Mesenchymal stem cell (in vitro differentiated cells and primary cell): ENCODE measurements at regions not wholly inside any gene's neighbourhood (a gene's known extent, or its start where the extent isn't known, plus 50 kb on each side); places are given as distances from the start of the nearest gene placed in this dataset.

Source experiments
- DNase-seq: peaks from one replicate; pipeline ENCODE4 v3.0.0-alpha.2; 2013
- H2AFZ ChIP-seq: one replicate; pipeline ENCODE4 v1.6.1; 2013; ENCODE audit warnings: low read depth, mild to moderate bottlenecking, control low read depth, inconsistent platforms, low read length, moderate library complexity
- H2AK5ac ChIP-seq: 2 replicates; pipeline ENCODE4 v1.6.1; 2013; ENCODE audit warnings: low read length, moderate library complexity, mild to moderate bottlenecking, inconsistent platforms; ENCODE audit not compliant: severe bottlenecking
- H2BK120ac ChIP-seq: one replicate; pipeline ENCODE4 v1.6.1; 2013; ENCODE audit warnings: low read depth, mild to moderate bottlenecking, inconsistent platforms, low read length, moderate library complexity
- H2BK12ac ChIP-seq, 2 experiments: one replicate each; pipeline ENCODE4 v1.6.1; 2013; ENCODE audit warnings: inconsistent platforms in 2 of 2, low read length in 2 of 2, mild to moderate bottlenecking in 2 of 2, moderate library complexity in 2 of 2, control low read depth in 1 of 2
- H2BK15ac ChIP-seq: one replicate; pipeline ENCODE4 v1.6.1; 2013; ENCODE audit warnings: mild to moderate bottlenecking, low read depth, inconsistent platforms; ENCODE audit not compliant: poor library complexity, severe bottlenecking
- H2BK5ac ChIP-seq: 2 replicates; pipeline ENCODE4 v1.6.1; 2013; ENCODE audit warnings: low read depth, mild to moderate bottlenecking, low read length, control low read depth, inconsistent platforms; ENCODE audit not compliant: poor library complexity, severe bottlenecking
- H3K14ac ChIP-seq, 2 experiments: one replicate each; pipeline ENCODE4 v1.6.1; 2013; ENCODE audit warnings: inconsistent platforms in 2 of 2, low read length in 2 of 2, control low read depth in 1 of 2, mild to moderate bottlenecking in 1 of 2, moderate library complexity in 1 of 2
- H3K18ac ChIP-seq, 2 experiments: one replicate each; pipeline ENCODE4 v1.6.1; 2013; ENCODE audit warnings: inconsistent platforms in 2 of 2, low read length in 2 of 2, control low read depth in 1 of 2, low read depth in 1 of 2, mild to moderate bottlenecking in 1 of 2
- H3K23ac ChIP-seq, 2 experiments: one replicate each; pipeline ENCODE4 v1.6.1; 2013; ENCODE audit warnings: inconsistent platforms in 2 of 2, low read length in 2 of 2, mild to moderate bottlenecking in 2 of 2, moderate library complexity in 2 of 2, control low read depth in 1 of 2
- H3K27ac ChIP-seq: 2 replicates; pipeline ENCODE4 v1.5.1; 2013; ENCODE audit warnings: mild to moderate bottlenecking, moderate library complexity, low read length, control low read depth, inconsistent platforms; ENCODE audit not compliant: poor library complexity, severe bottlenecking
- H3K27me3 ChIP-seq, 2 experiments: 2 replicates each; pipeline versions ENCODE4 v1.6.1 to v1.7.0; 2013; ENCODE audit warnings: low read length in 2 of 2, mild to moderate bottlenecking in 2 of 2, moderate library complexity in 2 of 2, control low read depth in 1 of 2, inconsistent platforms in 1 of 2; ENCODE audit not compliant: control insufficient read depth in 1 of 2, insufficient read depth in 1 of 2
- H3K36me3 ChIP-seq, 2 experiments: 2 replicates each; pipeline versions ENCODE4 v1.6.1 to v1.7.0; 2013; ENCODE audit warnings: low read length in 2 of 2, control low read depth in 1 of 2, inconsistent platforms in 1 of 2, low read depth in 1 of 2, mild to moderate bottlenecking in 1 of 2; ENCODE audit not compliant: insufficient read depth in 2 of 2, control insufficient read depth in 1 of 2
- H3K4ac ChIP-seq, 2 experiments: one replicate each; pipeline ENCODE4 v1.6.1; 2013; ENCODE audit warnings: inconsistent platforms in 2 of 2, low read length in 2 of 2, mild to moderate bottlenecking in 2 of 2, moderate library complexity in 2 of 2, control low read depth in 1 of 2, low read depth in 1 of 2
- H3K4me1 ChIP-seq: 2 replicates; pipeline ENCODE4 v1.6.1; 2013; ENCODE audit warnings: low read depth, low read length, control low read depth; ENCODE audit not compliant: control insufficient read depth, insufficient read depth
- H3K4me2 ChIP-seq: 2 replicates; pipeline ENCODE4 v1.6.1; 2013; ENCODE audit warnings: low read length, mild to moderate bottlenecking, inconsistent platforms; ENCODE audit not compliant: poor library complexity, severe bottlenecking
- H3K4me3 ChIP-seq, 2 experiments: 2 replicates each; pipeline versions ENCODE4 v1.5.1 to v1.7.0; 2013; ENCODE audit warnings: low read length in 2 of 2, mild to moderate bottlenecking in 2 of 2, control low read depth in 1 of 2, low read depth in 1 of 2; ENCODE audit not compliant: insufficient read depth in 1 of 2
- H3K79me1 ChIP-seq: replicated peaks from 2 replicates; pipeline ENCODE4 v1.6.1; 2013; ENCODE audit warnings: mild to moderate bottlenecking, control low read depth, low read length, inconsistent platforms; ENCODE audit not compliant: poor library complexity, severe bottlenecking
- H3K9ac ChIP-seq: 2 replicates; pipeline ENCODE4 v1.7.0; 2013; ENCODE audit warnings: mild to moderate bottlenecking, low read length, moderate library complexity
- H3K9me3 ChIP-seq: 2 replicates; pipeline ENCODE4 v1.7.0; 2013; ENCODE audit warnings: mild to moderate bottlenecking, low read length; ENCODE audit not compliant: control insufficient read depth
- H4K8ac ChIP-seq: one replicate; pipeline ENCODE4 v1.6.1; 2013; ENCODE audit warnings: inconsistent platforms, mild to moderate bottlenecking, low read length, moderate library complexity
- H4K91ac ChIP-seq: one replicate; pipeline ENCODE4 v1.6.1; 2013; ENCODE audit warnings: mild to moderate bottlenecking, low read length, inconsistent platforms
- WGBS: methylation state at CpG from one replicate; pipeline ENCODE4 v1.1.7; 2013; ENCODE audit warnings: mixed read lengths; 5-methylcytosine and 5-hydroxymethylcytosine counted together

GRCh38 chr7:21140622-21141021 is 287.3 kb upstream of the SP4 start:
- Histone ChIP-seq H2AK5ac (no peak overlapping the region), H2BK120ac (no peak overlapping the region), H3K36me3 (no peaks in the 10 kb centered on the region), H4K8ac (no peak overlapping the region), H2BK5ac (no peak overlapping the region), H3K9ac (no peak overlapping the region), H3K4ac (no peak overlapping the region), H3K23ac (no peak overlapping the region), H3K27me3 (no peaks in the 10 kb centered on the region), H3K4me3 (no peak overlapping the region), H2BK12ac (no peak overlapping the region), H3K4me1 (no peaks in the 10 kb centered on the region), H4K91ac (no peak overlapping the region), H2BK15ac (no peak overlapping the region), H3K18ac (no peak overlapping the region), H3K4me2 (no peak overlapping the region), H3K27ac (no peak overlapping the region), H2AFZ (no peak overlapping the region), H3K9me3 (no peaks in the 10 kb centered on the region), H3K14ac (no peak overlapping the region), H3K79me1 (no peaks in the 10 kb centered on the region)
- DNase-seq = no peak
- 88% methylated on average over 1 of the region's 3 CpGs for WGBS

- H3K27ac ChIP-seq = no peak overlapping the region
- H3K9me3 ChIP-seq = no peaks in the 10 kb centered on the region
- H2BK120ac ChIP-seq = no peak overlapping the region
- no peak overlapping the region for H2BK12ac ChIP-seq
- H2BK5ac ChIP-seq = no peak overlapping the region
- no peaks in the 10 kb centered on the region for H3K27me3 ChIP-seq
- no peak overlapping the region for H2AK5ac ChIP-seq
- no peak overlapping the region for H3K9ac ChIP-seq
- H3K23ac ChIP-seq = no peak overlapping the region
- no peaks in the 10 kb centered on the region for H3K4me1 ChIP-seq
- H3K4me3 ChIP-seq = no peak overlapping the region
- no peak overlapping the region for H2BK15ac ChIP-seq
- H3K14ac ChIP-seq = no peak overlapping the region
- H3K79me1 ChIP-seq = no peaks in the 10 kb centered on the region
- 96% methylated on average over 2 of the region's 3 CpGs for WGBS
- no peak overlapping the region for H3K18ac ChIP-seq
- no peak for DNase-seq
- no peak overlapping the region for H4K8ac ChIP-seq
- H3K4me2 ChIP-seq = no peak overlapping the region
- H2AFZ ChIP-seq = no peak overlapping the region
- no peak overlapping the region for H4K91ac ChIP-seq
- H3K4ac ChIP-seq = no peak overlapping the region
- H3K36me3 ChIP-seq = no peaks in the 10 kb centered on the region
Observed at GRCh38 chr7:21141476-21141875, 286.4 kb upstream of the SP4 start.

- Histone ChIP-seq H2BK15ac (no peak overlapping the region), H2BK5ac (no peak overlapping the region), H3K4me1 (no peaks in the 10 kb centered on the region), H3K4ac (no peak overlapping the region), H4K8ac (no peak overlapping the region), H2BK12ac (no peak overlapping the region), H4K91ac (no peak overlapping the region), H3K27ac (no peak overlapping the region), H2BK120ac (no peak overlapping the region), H3K4me2 (no peak overlapping the region), H3K79me1 (no peaks in the 10 kb centered on the region), H3K4me3 (no peak overlapping the region), H3K36me3 (no peaks in the 10 kb centered on the region), H2AFZ (no peak overlapping the region), H2AK5ac (no peak overlapping the region), H3K9ac (no peak overlapping the region), H3K9me3 (no peaks in the 10 kb centered on the region), H3K18ac (no peak overlapping the region), H3K23ac (no peak overlapping the region), H3K14ac (no peak overlapping the region), H3K27me3 (no peaks in the 10 kb centered on the region)
- DNase-seq = no peak
- 86% methylated on average over 8 of the region's 8 CpGs for WGBS
Observed at GRCh38 chr7:21142081-21142480, 285.8 kb upstream of the SP4 start.

- Histone ChIP-seq H3K4me3 (no peak overlapping the region), H3K4me2 (no peak overlapping the region), H3K27me3 (no peaks in the 10 kb centered on the region), H2AFZ (no peak overlapping the region), H3K27ac (no peak overlapping the region), H3K36me3 (no peaks in the 10 kb centered on the region), H4K8ac (no peak overlapping the region), H2BK5ac (no peak overlapping the region), H3K9ac (no peak overlapping the region), H2BK15ac (no peak overlapping the region), H3K14ac (no peak overlapping the region), H3K18ac (no peak overlapping the region), H3K4ac (no peak overlapping the region), H3K23ac (no peak overlapping the region), H4K91ac (no peak overlapping the region), H3K9me3 (no peaks in the 10 kb centered on the region), H2AK5ac (no peak overlapping the region), H3K4me1 (no peaks in the 10 kb centered on the region), H2BK120ac (no peak overlapping the region), H2BK12ac (no peak overlapping the region), H3K79me1 (no peaks in the 10 kb centered on the region)
- DNase-seq = no peak
- 49% methylated on average over 14 of the region's 14 CpGs for WGBS
Observed at GRCh38 chr7:21146642-21147423, 281.1 kb upstream of the SP4 start.
